C4-2B (cell line): ENCODE measurements at regions not wholly inside any gene's neighbourhood (a gene's known extent, or its start where the extent isn't known, plus 50 kb on each side); places are given as distances from the start of the nearest gene placed in this dataset.
A peak's percentile ranks its signal among the peaks of the same experiment; 100 is the strongest.

ENCODE experiments used
- H3K27ac ChIP-seq: fragments of 450-650 bp; 2 replicates; pipeline ENCODE4 v1.5.1; 2017
- ZFX ChIP-seq: fragments of 450-650 bp; IDR thresholded peaks from 2 replicates; pipeline ENCODE4 v1.6.1; 2017
- TF ChIP-seq, protein P1 (sequence below): fragments of 450-650 bp; conservative IDR thresholded peaks from 2 replicates; pipeline ENCODE4 v1.5.1; 2017; ENCODE audit warnings: mild to moderate bottlenecking

- TF ChIP-seq, protein P1, sequence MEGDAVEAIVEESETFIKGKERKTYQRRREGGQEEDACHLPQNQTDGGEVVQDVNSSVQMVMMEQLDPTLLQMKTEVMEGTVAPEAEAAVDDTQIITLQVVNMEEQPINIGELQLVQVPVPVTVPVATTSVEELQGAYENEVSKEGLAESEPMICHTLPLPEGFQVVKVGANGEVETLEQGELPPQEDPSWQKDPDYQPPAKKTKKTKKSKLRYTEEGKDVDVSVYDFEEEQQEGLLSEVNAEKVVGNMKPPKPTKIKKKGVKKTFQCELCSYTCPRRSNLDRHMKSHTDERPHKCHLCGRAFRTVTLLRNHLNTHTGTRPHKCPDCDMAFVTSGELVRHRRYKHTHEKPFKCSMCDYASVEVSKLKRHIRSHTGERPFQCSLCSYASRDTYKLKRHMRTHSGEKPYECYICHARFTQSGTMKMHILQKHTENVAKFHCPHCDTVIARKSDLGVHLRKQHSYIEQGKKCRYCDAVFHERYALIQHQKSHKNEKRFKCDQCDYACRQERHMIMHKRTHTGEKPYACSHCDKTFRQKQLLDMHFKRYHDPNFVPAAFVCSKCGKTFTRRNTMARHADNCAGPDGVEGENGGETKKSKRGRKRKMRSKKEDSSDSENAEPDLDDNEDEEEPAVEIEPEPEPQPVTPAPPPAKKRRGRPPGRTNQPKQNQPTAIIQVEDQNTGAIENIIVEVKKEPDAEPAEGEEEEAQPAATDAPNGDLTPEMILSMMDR, result no peak
- TF ChIP-seq ZFX, result no peak
- H3K27ac ChIP-seq, result no peak overlapping the region
These were observed 733.8 kb upstream of the ALCAM start for GRCh38 chr3:104632947-104633346.

- no peak overlapping the region for H3K27ac ChIP-seq
- TF ChIP-seq, protein P1, result peak; percentile 13
- TF ChIP-seq ZFX, result no peak
These were observed 730.7 kb upstream of the ALCAM start for GRCh38 chr3:104635872-104636580.

GRCh38 chr3:104642827-104643226, 723.9 kb upstream of the ALCAM start:
- no peak overlapping the region for H3K27ac ChIP-seq
- no peak for TF ChIP-seq ZFX
- TF ChIP-seq, protein P1, result no peak

GRCh38 chr3:104646196-104646595, 720.5 kb upstream of the ALCAM start:
- no peak overlapping the region for H3K27ac ChIP-seq
- TF ChIP-seq ZFX, result no peak
- TF ChIP-seq, protein P1, result no peak

GRCh38 chr3:104648823-104649222, 717.9 kb upstream of the ALCAM start:
- no peak overlapping the region for H3K27ac ChIP-seq
- TF ChIP-seq ZFX, result no peak
- TF ChIP-seq, protein P1, result no peak

GRCh38 chr3:104669083-104669482, 697.6 kb upstream of the ALCAM start:
- no peak for TF ChIP-seq ZFX
- TF ChIP-seq, protein P1, result no peak
- no peak overlapping the region for H3K27ac ChIP-seq

DNA sequence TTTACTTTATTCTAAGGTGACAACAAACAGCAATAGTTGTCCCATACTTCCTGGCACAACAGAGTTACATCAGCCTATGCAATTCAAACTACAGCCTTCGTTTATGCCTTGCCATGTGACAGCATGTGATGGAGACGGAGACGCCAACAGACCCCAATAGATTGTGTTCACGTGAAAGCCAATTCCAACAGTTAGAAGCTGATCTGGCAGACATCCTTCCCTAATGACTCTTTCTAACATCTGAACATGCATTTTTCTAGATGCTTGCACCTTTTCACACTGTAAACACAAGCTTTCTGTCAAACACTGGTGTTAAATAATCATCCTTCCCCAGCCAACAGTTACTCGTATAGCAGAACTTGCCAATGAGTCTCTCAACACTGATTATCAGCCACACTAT, 694.4 kb upstream of the ALCAM start:
- TF ChIP-seq, protein P1, result no peak
- TF ChIP-seq ZFX, result no peak
- no peak overlapping the region for H3K27ac ChIP-seq
